H9 (cell line): ENCODE measurements at regions not wholly inside any gene's neighbourhood (a gene's known extent, or its start where the extent isn't known, plus 50 kb on each side); places are given as distances from the start of the nearest gene placed in this dataset.

Experiments
- DNase-seq: peaks from one replicate; pipeline ENCODE4 v3.0.0-alpha.2; 2017
- H2AFZ ChIP-seq: one replicate; pipeline ENCODE4 v1.6.1; 2013; ENCODE audit warnings: mild to moderate bottlenecking, low read length, control low read depth, moderate library complexity
- H2AK5ac ChIP-seq: 2 replicates; pipeline ENCODE4 v1.6.1; 2013; ENCODE audit warnings: low read length, control low read depth, mixed read lengths; ENCODE audit not compliant: insufficient read length
- H2BK120ac ChIP-seq: one replicate; pipeline ENCODE4 v1.6.1; 2013; ENCODE audit warnings: low read depth, mild to moderate bottlenecking, low read length, control low read depth, inconsistent platforms; ENCODE audit not compliant: poor library complexity, severe bottlenecking
- H2BK12ac ChIP-seq: 2 replicates; pipeline ENCODE4 v1.6.1; 2013; ENCODE audit warnings: low read length, control low read depth, mixed read lengths, low read depth; ENCODE audit not compliant: insufficient read length
- H2BK15ac ChIP-seq: 2 replicates; pipeline ENCODE4 v1.6.1; 2013; ENCODE audit warnings: low read depth, low read length, control low read depth
- H2BK20ac ChIP-seq: one replicate; pipeline ENCODE4 v1.6.1; 2013; ENCODE audit warnings: low read depth, mild to moderate bottlenecking, low read length, control low read depth, inconsistent platforms; ENCODE audit not compliant: poor library complexity, severe bottlenecking
- H2BK5ac ChIP-seq: 2 replicates; pipeline ENCODE4 v1.6.1; 2013; ENCODE audit warnings: low read length, control low read depth, mixed read lengths; ENCODE audit not compliant: insufficient read length
- H3K14ac ChIP-seq: 2 replicates; pipeline ENCODE4 v1.6.1; 2013; ENCODE audit warnings: low read length, control low read depth; ENCODE audit not compliant: insufficient read depth
- H3K18ac ChIP-seq: 2 replicates; pipeline ENCODE4 v1.6.1; 2013; ENCODE audit warnings: low read depth, mild to moderate bottlenecking, mixed read lengths, low read length, control low read depth; ENCODE audit not compliant: insufficient read length
- H3K23ac ChIP-seq: 2 replicates; pipeline ENCODE4 v1.6.1; 2013; ENCODE audit warnings: low read length, control low read depth, mixed read lengths, low read depth; ENCODE audit not compliant: insufficient read length
- H3K23me2 ChIP-seq: 2 replicates; pipeline ENCODE4 v1.6.1; 2013; ENCODE audit warnings: low read depth, mild to moderate bottlenecking, mixed read lengths, low read length, control low read depth; ENCODE audit not compliant: insufficient read length, poor library complexity, severe bottlenecking
- H3K27ac ChIP-seq: 2 replicates; pipeline ENCODE4 v1.5.1; 2013; ENCODE audit warnings: low read length, control low read depth, mixed read lengths, low read depth; ENCODE audit not compliant: insufficient read length
- H3K27me3 ChIP-seq: 2 replicates; pipeline ENCODE4 v1.6.1; 2013; ENCODE audit warnings: low read length, control low read depth, inconsistent platforms; ENCODE audit not compliant: insufficient read depth
- H3K4ac ChIP-seq: 2 replicates; pipeline ENCODE4 v1.6.1; 2013; ENCODE audit warnings: low read depth, mild to moderate bottlenecking, control low read depth, inconsistent platforms, low read length, moderate library complexity
- H3K4me1 ChIP-seq: 2 replicates; pipeline ENCODE4 v1.6.1; 2013; ENCODE audit warnings: low read length, control low read depth, inconsistent platforms; ENCODE audit not compliant: insufficient read depth
- H3K4me2 ChIP-seq: 2 replicates; pipeline ENCODE4 v1.6.1; 2013; ENCODE audit warnings: low read length, control low read depth, mixed read lengths; ENCODE audit not compliant: insufficient read length, insufficient read depth
- H3K56ac ChIP-seq: 2 replicates; pipeline ENCODE4 v1.6.1; 2013; ENCODE audit warnings: low read depth, mild to moderate bottlenecking, mixed read lengths, low read length, control low read depth; ENCODE audit not compliant: insufficient read length
- H3K79me1 ChIP-seq: 2 replicates; pipeline ENCODE4 v1.6.1; 2013; ENCODE audit warnings: low read depth, mild to moderate bottlenecking, moderate library complexity, low read length, control low read depth, inconsistent platforms; ENCODE audit not compliant: insufficient read depth, poor library complexity, severe bottlenecking
- H3K79me2 ChIP-seq: 2 replicates; pipeline ENCODE4 v1.6.1; 2013; ENCODE audit warnings: low read length, control low read depth, inconsistent platforms; ENCODE audit not compliant: insufficient read depth
- H3K9ac ChIP-seq: 2 replicates; pipeline ENCODE4 v1.6.1; 2013; ENCODE audit warnings: low read length, control low read depth, mixed read lengths; ENCODE audit not compliant: insufficient read length; ENCODE audit errors: extremely low read depth
- H3K9me3 ChIP-seq: one replicate; pipeline ENCODE4 v1.6.1; 2013; ENCODE audit warnings: low read depth, low read length, inconsistent platforms; ENCODE audit not compliant: control insufficient read depth
- H3T11ph ChIP-seq: one replicate; pipeline ENCODE4 v1.6.1; 2013; ENCODE audit warnings: mild to moderate bottlenecking, low read length, control low read depth, inconsistent platforms
- H4K20me1 ChIP-seq: one replicate; pipeline ENCODE4 v1.6.1; 2013; ENCODE audit not compliant: control insufficient read depth, insufficient read length, insufficient read depth
- H4K5ac ChIP-seq: 2 replicates; pipeline ENCODE4 v1.6.1; 2013; ENCODE audit warnings: low read depth, mild to moderate bottlenecking, mixed read lengths, low read length, control low read depth; ENCODE audit not compliant: insufficient read length
- H4K8ac ChIP-seq: replicated peaks from 2 replicates; pipeline ENCODE4 v1.6.1; 2013; ENCODE audit warnings: low read length, control low read depth, mixed read lengths, low read depth; ENCODE audit not compliant: insufficient read length
- H4K91ac ChIP-seq: 2 replicates; pipeline ENCODE4 v1.6.1; 2013; ENCODE audit warnings: low read depth, mild to moderate bottlenecking, moderate library complexity, mixed read lengths, low read length, control low read depth; ENCODE audit not compliant: insufficient read length
- H3K27ac Mint-ChIP-seq, 3 experiments: 2 replicates in 2 of 3; 3 replicates in 1 of 3; pipeline ENCODE4 v1.8.0; 2020 to 2021; ENCODE audit warnings: mixed read lengths in 3 of 3, mild to moderate bottlenecking in 1 of 3, moderate library complexity in 1 of 3
- H3K27me3 Mint-ChIP-seq: 2 replicates; pipeline ENCODE4 v1.8.0; 2021; ENCODE audit warnings: low read depth, mild to moderate bottlenecking, moderate library complexity, mixed read lengths
- H3K36me3 Mint-ChIP-seq, 3 experiments: 2 replicates in 2 of 3; 3 replicates in 1 of 3; pipeline ENCODE4 v1.8.0; 2020 to 2021; ENCODE audit warnings: low read depth in 3 of 3, mixed read lengths in 3 of 3; ENCODE audit not compliant: insufficient read depth in 1 of 3
- H3K4me1 Mint-ChIP-seq, 2 experiments: 2 replicates each; pipeline ENCODE4 v1.8.0; 2020; ENCODE audit warnings: mixed read lengths in 2 of 2
- H3K4me3 Mint-ChIP-seq, 2 experiments: 2 replicates in 1 of 2; 3 replicates in 1 of 2; pipeline ENCODE4 v1.8.0; 2020 to 2021; ENCODE audit warnings: mild to moderate bottlenecking in 2 of 2, mixed read lengths in 2 of 2, moderate library complexity in 1 of 2
- H3K9me3 Mint-ChIP-seq, 2 experiments: 2 replicates in 1 of 2; 3 replicates in 1 of 2; pipeline ENCODE4 v1.8.0; 2020; ENCODE audit warnings: mild to moderate bottlenecking in 2 of 2, mixed read lengths in 2 of 2, moderate library complexity in 1 of 2
- CTCF ChIP-seq: fragments of 200-600 bp; sonication (generic); conservative IDR thresholded peaks from 3 replicates; pipeline ENCODE4 v1.8.0; 2021; ENCODE audit warnings: antibody characterized with exemption, mild to moderate bottlenecking
- WGBS: extraction: QIAGEN DNeasy Blood & Tissue Kit; methylation state at CpG from one replicate; pipeline ENCODE4 v1.1.7; 2013; ENCODE audit warnings: missing lambda C conversion rate, low lambda C conversion rate, mixed read lengths; ENCODE audit not compliant: insufficient read length; ENCODE audit errors: extremely low coverage; 5-methylcytosine and 5-hydroxymethylcytosine counted together

- WGBS, result no CpG with 5 or more reads among the region's 3 CpGs
- no peaks in the 10 kb centered on the region for H3K36me3 Mint-ChIP-seq
- Histone ChIP-seq H3K4me1 (peaks cover 3% of the 10 kb centered on the region; the same call in 1 of the 2 replicates), H3K56ac (no peak overlapping the region), H2AK5ac (no peak overlapping the region), H2AFZ (no peak overlapping the region), H4K8ac (no peak overlapping the region), H2BK20ac (no peak overlapping the region), H3K4ac (no peak overlapping the region), H2BK120ac (no peak overlapping the region), H3K23ac (no peak overlapping the region), H3K27ac (no peak overlapping the region), H2BK5ac (no peak overlapping the region), H3K79me2 (no peaks in the 10 kb centered on the region), H3K9ac (no peak overlapping the region), H3K14ac (no peak overlapping the region), H3K9me3 (no peaks in the 10 kb centered on the region), H3K79me1 (no peaks in the 10 kb centered on the region), H4K5ac (no peak overlapping the region), H3K23me2 (no peaks in the 10 kb centered on the region), H3K27me3 (no peaks in the 10 kb centered on the region), H4K91ac (no peak overlapping the region), H2BK15ac (no peak overlapping the region), H3K4me2 (no peak overlapping the region), H3K18ac (no peak overlapping the region), H3T11ph (no peak overlapping the region), H2BK12ac (no peak overlapping the region), H4K20me1 (no peaks in the 10 kb centered on the region)
- no peaks in the 10 kb centered on the region for H3K9me3 Mint-ChIP-seq
- H3K27me3 Mint-ChIP-seq, result no peaks in the 10 kb centered on the region; the same call in none of the 2 replicates
- no peak overlapping the region for H3K4me3 Mint-ChIP-seq
- TF ChIP-seq CTCF, result no peak
- H3K27ac Mint-ChIP-seq, result no peak overlapping the region
- no peak for DNase-seq
- peaks cover 36 to 52% of the 10 kb centered on the region in 2 experiments for H3K4me1 Mint-ChIP-seq
These were observed 279.0 kb downstream of the RPLP1 start for GRCh38 chr15:69731581-69731980.
